ENCODE measurements at regions not wholly inside any gene's neighbourhood (a gene's known extent, or its start where the extent isn't known, plus 50 kb on each side); places are given as distances from the start of the nearest gene placed in this dataset.

- no peak for TF ChIP-seq ZBTB33 (IDR thresholded peaks at IDR 0.05)
- no peak for TF ChIP-seq HNF4A (conservative IDR thresholded peaks at IDR 0.05)
- no peak for TF ChIP-seq MAX (IDR thresholded peaks at IDR 0.05)
Observed at GRCh38 chr5:167304834-167305469, 986.5 kb upstream of the WWC1 start (continued).

GRCh38 chr5:167305591-167306213, 985.7 kb upstream of the WWC1 start:
- no peak overlapping the region for H3K4me3 ChIP-seq (ENCODE audit: low read depth in 1 of 3, low read length in 3 of 3)
- peaks cover 0 to 2% (median 0%) of the 10 kb centered on the region in 4 donors for H3K9me3 ChIP-seq (ENCODE audit: control insufficient read depth in 4 of 4, low read length in 3 of 4)
- no peak for DNase-seq (ENCODE audit: low spot score)
- H3K36me3 ChIP-seq (ENCODE audit: control insufficient read depth in 4 of 4, insufficient read depth in 3 of 4, low read depth in 1 of 4, low read length in 3 of 4): no peaks in the 10 kb centered on the region
- H3K27ac ChIP-seq (ENCODE audit: low read depth in 1 of 2, low read length in 2 of 2): no peak overlapping the region
- no peak overlapping the region for H3K9ac ChIP-seq (ENCODE audit: low read depth in 1 of 2, low read length in 2 of 2)
- TF ChIP-seq REST (IDR thresholded peaks at IDR 0.05): no peak
- no peak for TF ChIP-seq HNF4A (conservative IDR thresholded peaks at IDR 0.05)
- TF ChIP-seq GABPA (IDR thresholded peaks at IDR 0.05 in 1 of 2, conservative IDR thresholded peaks at IDR 0.05 in 1 of 2): no peak
- TF ChIP-seq YY1 (IDR thresholded peaks at IDR 0.05): no peak
- no peak for TF ChIP-seq NR2F2 (IDR thresholded peaks at IDR 0.05)
- WGBS: 65% methylated on average over 9 of the region's 9 CpGs
- H3K4me1 ChIP-seq (ENCODE audit: control insufficient read depth in 4 of 4, insufficient read depth in 4 of 4, low read length in 3 of 4): no peaks in the 10 kb centered on the region
- H3K27me3 ChIP-seq (ENCODE audit: control insufficient read depth in 4 of 4, insufficient read depth in 4 of 4, low read length in 3 of 4): peaks cover 0 to 2% (median 0%) of the 10 kb centered on the region in 4 donors

GRCh38 chr5:167307042-167307441, 984.4 kb upstream of the WWC1 start:
- H3K27me3 ChIP-seq (ENCODE audit: control insufficient read depth in 4 of 4, insufficient read depth in 4 of 4, low read length in 3 of 4): peaks cover 0 to 2% (median 0%) of the 10 kb centered on the region in 4 donors
- no peaks in the 10 kb centered on the region for H3K36me3 ChIP-seq (ENCODE audit: control insufficient read depth in 4 of 4, insufficient read depth in 3 of 4, low read depth in 1 of 4, low read length in 3 of 4)
- no peak overlapping the region for H3K27ac ChIP-seq (ENCODE audit: low read depth in 1 of 2, low read length in 2 of 2)
- H3K4me1 ChIP-seq (ENCODE audit: control insufficient read depth in 4 of 4, insufficient read depth in 4 of 4, low read length in 3 of 4): no peaks in the 10 kb centered on the region
- no peak for DNase-seq (ENCODE audit: low spot score)
- WGBS: 88% methylated on average over 4 of the region's 4 CpGs
- H3K9ac ChIP-seq (ENCODE audit: low read depth in 1 of 2, low read length in 2 of 2): no peak overlapping the region
- H3K9me3 ChIP-seq (ENCODE audit: control insufficient read depth in 4 of 4, low read length in 3 of 4): peaks cover 0 to 2% (median 0%) of the 10 kb centered on the region in 4 donors
- no peak overlapping the region for H3K4me3 ChIP-seq (ENCODE audit: low read depth in 1 of 3, low read length in 3 of 3)
- no peak for TF ChIP-seq GABPA (IDR thresholded peaks at IDR 0.05 in 1 of 2, conservative IDR thresholded peaks at IDR 0.05 in 1 of 2)
- TF ChIP-seq NR2F2 (IDR thresholded peaks at IDR 0.05): no peak
- TF ChIP-seq CTCF (IDR thresholded peaks at IDR 0.05; ENCODE audit: low read depth, low read length, missing input control): no peak
- TF ChIP-seq RXRA (IDR thresholded peaks at IDR 0.05): no peak
- no peak for TF ChIP-seq JUND (IDR thresholded peaks at IDR 0.05)
- no peak for TF ChIP-seq SP1 (IDR thresholded peaks at IDR 0.05)
- no peak for TF ChIP-seq HNF4A (conservative IDR thresholded peaks at IDR 0.05)
- no peak for TF ChIP-seq YY1 (IDR thresholded peaks at IDR 0.05)
- TF ChIP-seq ZBTB33 (IDR thresholded peaks at IDR 0.05): no peak
- no peak for TF ChIP-seq EGR1 (IDR thresholded peaks at IDR 0.05; ENCODE audit: low read depth in 2 of 2)
- TF ChIP-seq FOXA2 (IDR thresholded peaks at IDR 0.05): no peak
- TF ChIP-seq TAF1 (conservative IDR thresholded peaks at IDR 0.05): no peak
- no peak for TF ChIP-seq RAD21 (IDR thresholded peaks at IDR 0.05)
- TF ChIP-seq MAX (IDR thresholded peaks at IDR 0.05): no peak
- TF ChIP-seq FOXA1 (IDR thresholded peaks at IDR 0.05): no peak
- TF ChIP-seq HNF4G (IDR thresholded peaks at IDR 0.05): no peak

Data from liver (tissue), 8 donors.